PC-9 (cell line): ENCODE measurements at regions not wholly inside any gene's neighbourhood (a gene's known extent, or its start where the extent isn't known, plus 50 kb on each side); places are given as distances from the start of the nearest gene placed in this dataset.

Experiments
- BruUV-seq: library from RNA; stranded (reverse); fragments of 400-500 nt; replicated peaks from 2 replicates; lab custom pipeline; 2021; lab: Mats Ljungman, UMichigan
- CTCF ChIA-PET: fragments of 300-600 bp; sonication (Branson Sonifier 250); formaldehyde crosslinking; loops from one replicate; lab custom pipeline; 2022; ENCODE audit warnings: antibody characterized with exemption; lab: Charles Lee
- POLR2A ChIA-PET: fragments of 300-600 bp; sonication (Branson Sonifier 250); formaldehyde crosslinking; loops from one replicate; lab custom pipeline; 2022; ENCODE audit warnings: antibody characterized with exemption; ENCODE audit not compliant: unreplicated experiment; lab: Charles Lee
- DNase-seq, 2 experiments: peaks; one replicate each; pipeline versions ENCODE4 v3.0.0 to v3.0.0-alpha.2; 2015 to 2022; ENCODE audit warnings: mixed read lengths in 1 of 2
- H2AFZ ChIP-seq: fragments of 200-600 bp; sonication (generic); 2 replicates; pipeline ENCODE4 v1.8.1; 2017; ENCODE audit warnings: antibody characterized with exemption
- H3F3A ChIP-seq: fragments of 200-600 bp; sonication (generic); 2 replicates; pipeline ENCODE4 v1.8.1; 2017; ENCODE audit warnings: antibody characterized with exemption, mild to moderate bottlenecking, low read depth; ENCODE audit not compliant: insufficient read depth
- H3K27ac ChIP-seq: fragments of 200-600 bp; sonication (generic); 2 replicates; pipeline ENCODE4 v1.6.1; 2016; ENCODE audit warnings: mixed run types
- H3K27me3 ChIP-seq: fragments of 200-600 bp; sonication (generic); 2 replicates; pipeline ENCODE4 v1.6.1; 2016; ENCODE audit warnings: low read depth, mixed run types; ENCODE audit not compliant: insufficient read depth
- H3K36me3 ChIP-seq: fragments of 200-600 bp; sonication (generic); 2 replicates; pipeline ENCODE4 v1.6.1; 2016; ENCODE audit warnings: low read depth, mixed run types
- H3K4me1 ChIP-seq: fragments of 200-600 bp; sonication (generic); replicated peaks from 2 replicates; pipeline ENCODE4 v1.6.1; 2016; ENCODE audit warnings: mixed run types; ENCODE audit not compliant: insufficient read depth
- H3K4me2 ChIP-seq: fragments of 200-600 bp; sonication (generic); 2 replicates; pipeline ENCODE4 v1.6.1; 2017; ENCODE audit warnings: mixed run types
- H3K4me3 ChIP-seq: fragments of 200-600 bp; sonication (generic); 2 replicates; pipeline ENCODE4 v1.6.1; 2016; ENCODE audit warnings: mixed run types
- H3K79me2 ChIP-seq: fragments of 200-600 bp; sonication (generic); 2 replicates; pipeline ENCODE4 v1.6.1; 2017; ENCODE audit warnings: low read depth, mixed run types
- H3K9me2 ChIP-seq: fragments of 200-600 bp; sonication (generic); 2 replicates; pipeline ENCODE4 v1.8.1; 2017; ENCODE audit warnings: mild to moderate bottlenecking; ENCODE audit not compliant: insufficient read depth
- H3K9me3 ChIP-seq: fragments of 200-600 bp; sonication (generic); 2 replicates; pipeline ENCODE4 v1.8.1; 2016; ENCODE audit warnings: low read depth; ENCODE audit not compliant: insufficient read depth
- H4K20me1 ChIP-seq: fragments of 200-600 bp; sonication (generic); 2 replicates; pipeline ENCODE4 v1.8.1; 2017; ENCODE audit not compliant: insufficient read depth
- EZH2 ChIP-seq: fragments of 200-600 bp; sonication (generic); IDR thresholded peaks from 2 replicates; pipeline ENCODE4 v1.8.0; 2017; ENCODE audit warnings: antibody characterized with exemption, low read depth
- intact Hi-C: fragments of 100-400 bp; cut with micrococcal nuclease; formaldehyde crosslinking; loops from one replicate; pipeline ENCODE4 v1.10.0; 2022; ENCODE audit not compliant: unreplicated experiment
- TF ChIP-seq, protein P1 (sequence below): fragments of 200-600 bp; sonication (generic); conservative IDR thresholded peaks from 2 replicates; pipeline ENCODE4 v1.6.1; 2017; ENCODE audit warnings: mixed run types, antibody characterized with exemption, mild to moderate bottlenecking, moderate library complexity

DNA sequence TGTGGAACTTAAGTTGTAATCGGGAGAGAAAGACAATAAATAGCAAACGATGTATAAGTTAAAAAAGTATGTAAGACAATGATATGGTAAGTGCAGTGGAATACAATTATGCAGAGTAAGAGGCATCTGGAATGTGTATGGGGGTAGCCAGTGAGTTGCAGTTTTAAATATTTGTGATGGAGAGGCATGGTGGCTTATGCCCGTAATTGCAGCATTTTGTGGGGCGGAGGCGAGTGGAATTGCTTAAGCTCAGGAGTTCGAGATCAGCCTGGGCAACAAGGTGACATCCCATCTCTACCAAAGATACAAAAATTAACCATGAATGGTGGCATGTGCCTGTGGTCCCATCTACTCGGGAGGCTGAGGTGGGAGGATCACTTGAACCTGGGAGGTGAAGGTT lies 52.5 kb upstream of the WDFY3 start:
- CTCF ChIA-PET = no interaction called here

DNA sequence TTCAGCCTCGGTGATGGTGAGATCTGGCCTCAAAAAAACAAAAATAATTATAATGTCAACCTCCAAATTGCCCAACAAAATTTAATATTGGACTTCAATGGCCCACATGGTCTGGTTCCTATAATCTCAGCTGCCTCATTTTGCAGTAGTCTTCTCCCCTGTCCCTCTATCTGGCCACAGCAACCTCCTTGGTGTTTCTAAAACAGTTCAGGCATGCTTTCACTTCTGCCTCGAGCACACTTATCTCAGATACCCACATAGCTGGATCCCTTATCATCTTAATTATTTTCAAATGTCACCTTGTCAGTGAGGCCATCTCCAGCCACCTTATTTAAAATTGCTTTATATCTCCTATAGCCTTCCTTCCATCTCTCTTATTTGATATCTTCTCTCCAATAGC lies 52.9 kb upstream of the WDFY3 start:
- CTCF ChIA-PET = no interaction called here
- H3K9me3 ChIP-seq = no peaks in the 10 kb centered on the region
- no peak overlapping the region for H3K27ac ChIP-seq
- no peaks in the 10 kb centered on the region for H3K9me2 ChIP-seq
- H3K27me3 ChIP-seq = no peaks in the 10 kb centered on the region
- BruUV-seq = no TSS peak
- intact Hi-C loops = no loop called here
- no peak overlapping the region for H3K4me2 ChIP-seq
- H2AFZ ChIP-seq = no peak overlapping the region
- no peak overlapping the region for H3K4me3 ChIP-seq
- DNase-seq = no peak
- POLR2A ChIA-PET = no interaction called here
- TF ChIP-seq, protein P1, sequence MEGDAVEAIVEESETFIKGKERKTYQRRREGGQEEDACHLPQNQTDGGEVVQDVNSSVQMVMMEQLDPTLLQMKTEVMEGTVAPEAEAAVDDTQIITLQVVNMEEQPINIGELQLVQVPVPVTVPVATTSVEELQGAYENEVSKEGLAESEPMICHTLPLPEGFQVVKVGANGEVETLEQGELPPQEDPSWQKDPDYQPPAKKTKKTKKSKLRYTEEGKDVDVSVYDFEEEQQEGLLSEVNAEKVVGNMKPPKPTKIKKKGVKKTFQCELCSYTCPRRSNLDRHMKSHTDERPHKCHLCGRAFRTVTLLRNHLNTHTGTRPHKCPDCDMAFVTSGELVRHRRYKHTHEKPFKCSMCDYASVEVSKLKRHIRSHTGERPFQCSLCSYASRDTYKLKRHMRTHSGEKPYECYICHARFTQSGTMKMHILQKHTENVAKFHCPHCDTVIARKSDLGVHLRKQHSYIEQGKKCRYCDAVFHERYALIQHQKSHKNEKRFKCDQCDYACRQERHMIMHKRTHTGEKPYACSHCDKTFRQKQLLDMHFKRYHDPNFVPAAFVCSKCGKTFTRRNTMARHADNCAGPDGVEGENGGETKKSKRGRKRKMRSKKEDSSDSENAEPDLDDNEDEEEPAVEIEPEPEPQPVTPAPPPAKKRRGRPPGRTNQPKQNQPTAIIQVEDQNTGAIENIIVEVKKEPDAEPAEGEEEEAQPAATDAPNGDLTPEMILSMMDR = no peak
- TF ChIP-seq EZH2 = no peak
- H3K4me1 ChIP-seq = 0 out of 2 replicates have a peak, but pooled peaks cover 5% of the 10 kb centered on the region
- H3F3A ChIP-seq = no peaks in the 10 kb centered on the region
- no peaks in the 10 kb centered on the region for H3K79me2 ChIP-seq
- no peaks in the 10 kb centered on the region for H3K36me3 ChIP-seq
- H4K20me1 ChIP-seq = no peaks in the 10 kb centered on the region

More for the DNA sequence above, 52.5 kb upstream of the WDFY3 start:
- H3K4me2 ChIP-seq = no peak overlapping the region
- H3F3A ChIP-seq = no peaks in the 10 kb centered on the region
- H4K20me1 ChIP-seq = no peaks in the 10 kb centered on the region
- H3K79me2 ChIP-seq = no peaks in the 10 kb centered on the region
- H3K4me1 ChIP-seq = 0 out of 2 replicates have a peak, but pooled peaks cover 5% of the 10 kb centered on the region
- no peaks in the 10 kb centered on the region for H3K27me3 ChIP-seq
- intact Hi-C loops = no loop called here
- H3K36me3 ChIP-seq = no peaks in the 10 kb centered on the region
- H2AFZ ChIP-seq = no peak overlapping the region
- no peak overlapping the region for H3K4me3 ChIP-seq
- H3K9me2 ChIP-seq = no peaks in the 10 kb centered on the region
- no peak for TF ChIP-seq EZH2
- TF ChIP-seq, protein P1 = no peak
- H3K9me3 ChIP-seq = no peaks in the 10 kb centered on the region
- BruUV-seq = no TSS peak
- DNase-seq = no peak
- no peak overlapping the region for H3K27ac ChIP-seq
- POLR2A ChIA-PET = no interaction called here

DNA sequence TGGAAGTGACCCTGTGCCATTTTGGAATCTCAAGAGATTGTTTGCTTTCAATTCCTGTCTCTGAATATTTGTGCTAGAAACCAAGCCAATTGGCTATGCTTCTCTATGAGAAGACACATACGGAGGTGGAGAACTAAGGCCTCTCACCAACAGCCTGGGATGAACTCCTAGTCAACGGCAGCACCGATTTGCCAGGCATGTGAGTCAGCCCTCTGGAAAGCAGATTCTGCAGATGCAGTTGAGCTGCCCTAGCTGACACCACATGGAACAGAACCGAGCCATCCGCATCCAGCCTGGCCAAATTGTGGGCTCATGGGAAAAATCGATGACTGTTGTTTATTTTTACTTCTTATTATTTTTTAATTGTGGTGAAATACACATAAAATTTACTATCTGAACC lies 58.2 kb upstream of the WDFY3 start:
- Histone ChIP-seq H3K9me3 (no peaks in the 10 kb centered on the region), H3K9me2 (no peaks in the 10 kb centered on the region), H3K27me3 (no peaks in the 10 kb centered on the region), H4K20me1 (no peaks in the 10 kb centered on the region), H3K4me3 (no peak overlapping the region), H3K4me1 (0 out of 2 replicates have a peak, but pooled peaks cover 5% of the 10 kb centered on the region), H3F3A (no peaks in the 10 kb centered on the region), H3K36me3 (no peaks in the 10 kb centered on the region), H3K4me2 (no peak overlapping the region), H3K79me2 (no peaks in the 10 kb centered on the region), H2AFZ (no peak overlapping the region), H3K27ac (no peak overlapping the region)
- CTCF ChIA-PET = no interaction called here
- intact Hi-C loops = no loop called here
- BruUV-seq = no TSS peak
- POLR2A ChIA-PET = interaction anchor here (0.6 kb wide), 1 partner anchor 1448 kb away, joined by 5 read pairs; no protein-coding TSS in a partner anchor
- TF ChIP-seq, protein P1 = no peak
- no peak for TF ChIP-seq EZH2
- DNase-seq = no peak
